ENCODE measurements at regions not wholly inside any gene's neighbourhood (a gene's known extent, or its start where the extent isn't known, plus 50 kb on each side); places are given as distances from the start of the nearest gene placed in this dataset.

GRCh38 chr12:78406828-78407227 lies 457.7 kb upstream of the SYT1 start:
- no peak for TF ChIP-seq EZH2phosphoT487 (IDR thresholded peaks at IDR 0.05; ENCODE audit: borderline replicate concordance, low read length)
- no peak for TF ChIP-seq EZH2 (IDR thresholded peaks at IDR 0.05; ENCODE audit: low read length, unreplicated experiment)
- TF ChIP-seq CTCF (conservative IDR thresholded peaks at IDR 0.05; ENCODE audit: low read depth, low read length) = no peak
- no peak for DNase-seq
- Histone ChIP-seq H4K20me1 (ENCODE audit: low read length) (no peaks in the 10 kb centered on the region), H3K9ac (ENCODE audit: low read length) (no peak overlapping the region), H3K27ac (ENCODE audit: low read length) (peak overlapping the region; percentile 17), H3K36me3 (ENCODE audit: low read depth, low read length) (no peaks in the 10 kb centered on the region), H2AFZ (ENCODE audit: low read length) (peak overlapping the region; percentile 54), H3K4me2 (ENCODE audit: low read length) (peak overlapping the region; percentile 33), H3K4me3 (ENCODE audit: low read length) (no peak overlapping the region), H3K9me3 (ENCODE audit: low read length) (no peaks in the 10 kb centered on the region), H3F3A (ENCODE audit: low read length, unreplicated experiment) (no peaks in the 10 kb centered on the region), H3K9me2 (replicated peaks; ENCODE audit: low read length) (no peaks in the 10 kb centered on the region), H3K79me2 (ENCODE audit: low read length) (no peaks in the 10 kb centered on the region), H3K27me3 (ENCODE audit: low read length) (no peaks in the 10 kb centered on the region), H3K4me1 (ENCODE audit: insufficient read depth, low read length) (peaks cover 39% of the 10 kb centered on the region)
- BruUV-seq (replicated peaks) = no TSS peak
- ChIA-PET POLR2A (ENCODE audit: unreplicated experiment) (no interaction called here), CTCF (interaction anchor here (0.5 kb wide), 1 partner anchor 458 kb away, joined by 7 read pairs; the partner anchor contains the start of gene SYT1)
- intact Hi-C loops (cut with micrococcal nuclease) = loop anchor here (5.0 kb wide), 1 partner anchor 295 kb away; no protein-coding TSS in a partner anchor
- ATAC-seq = peak; percentile 6

- H3K9ac ChIP-seq (ENCODE audit: low read length) = no peak overlapping the region
- no peaks in the 10 kb centered on the region for H3K36me3 ChIP-seq (ENCODE audit: low read depth, low read length)
- H4K20me1 ChIP-seq (ENCODE audit: low read length) = no peaks in the 10 kb centered on the region
- no peaks in the 10 kb centered on the region for H3K79me2 ChIP-seq (ENCODE audit: low read length)
- no peak overlapping the region for H2AFZ ChIP-seq (ENCODE audit: low read length)
- H3K9me2 ChIP-seq (replicated peaks; ENCODE audit: low read length) = no peaks in the 10 kb centered on the region
- no TSS peak for BruUV-seq (replicated peaks)
- no peaks in the 10 kb centered on the region for H3K27me3 ChIP-seq (ENCODE audit: low read length)
- no peak overlapping the region for H3K4me3 ChIP-seq (ENCODE audit: low read length)
- intact Hi-C loops (cut with micrococcal nuclease) = loop anchor here (2.0 to 5.0 kb wide), 2 partner anchors 35 to 295 kb away; no protein-coding TSS in a partner anchor
- peaks cover 35% of the 10 kb centered on the region for H3K4me1 ChIP-seq (ENCODE audit: insufficient read depth, low read length)
- TF ChIP-seq EZH2 (IDR thresholded peaks at IDR 0.05; ENCODE audit: low read length, unreplicated experiment) = no peak
- no peak for TF ChIP-seq EZH2phosphoT487 (IDR thresholded peaks at IDR 0.05; ENCODE audit: borderline replicate concordance, low read length)
- TF ChIP-seq CTCF (conservative IDR thresholded peaks at IDR 0.05; ENCODE audit: low read depth, low read length) = no peak
- peak overlapping the region; percentile 17; the same call in 1 of the 2 replicates for H3K27ac ChIP-seq (ENCODE audit: low read length)
- H3K4me2 ChIP-seq (ENCODE audit: low read length) = peak overlapping the region; percentile 33; the same call in 1 of the 2 replicates
- ATAC-seq (no peak), DNase-seq (no peak)
- H3F3A ChIP-seq (ENCODE audit: low read length, unreplicated experiment) = no peaks in the 10 kb centered on the region
- ChIA-PET POLR2A (ENCODE audit: unreplicated experiment) (no interaction called here), CTCF (no interaction called here)
- no peaks in the 10 kb centered on the region for H3K9me3 ChIP-seq (ENCODE audit: low read length)
These were observed 456.9 kb upstream of the SYT1 start for GRCh38 chr12:78407722-78408121.

GRCh38 chr12:78414071-78414470 lies 450.5 kb upstream of the SYT1 start:
- ChIA-PET POLR2A (ENCODE audit: unreplicated experiment) (no interaction called here), CTCF (no interaction called here)
- Histone ChIP-seq H3K4me1 (ENCODE audit: insufficient read depth, low read length) (peaks cover 5% of the 10 kb centered on the region), H4K20me1 (ENCODE audit: low read length) (no peaks in the 10 kb centered on the region), H2AFZ (ENCODE audit: low read length) (no peak overlapping the region), H3K9me2 (replicated peaks; ENCODE audit: low read length) (no peaks in the 10 kb centered on the region), H3K9ac (ENCODE audit: low read length) (no peak overlapping the region), H3K9me3 (ENCODE audit: low read length) (no peaks in the 10 kb centered on the region), H3K27me3 (ENCODE audit: low read length) (no peaks in the 10 kb centered on the region), H3K4me2 (ENCODE audit: low read length) (no peak overlapping the region), H3F3A (ENCODE audit: low read length, unreplicated experiment) (no peaks in the 10 kb centered on the region), H3K79me2 (ENCODE audit: low read length) (no peaks in the 10 kb centered on the region), H3K4me3 (ENCODE audit: low read length) (no peak overlapping the region), H3K27ac (ENCODE audit: low read length) (no peak overlapping the region), H3K36me3 (ENCODE audit: low read depth, low read length) (no peaks in the 10 kb centered on the region)
- no TSS peak for BruUV-seq (replicated peaks)
- intact Hi-C loops (cut with micrococcal nuclease) = no loop called here
- ATAC-seq (no peak), DNase-seq (no peak)
- TF ChIP-seq EZH2phosphoT487 (IDR thresholded peaks at IDR 0.05; ENCODE audit: borderline replicate concordance, low read length) (no peak), CTCF (conservative IDR thresholded peaks at IDR 0.05; ENCODE audit: low read depth, low read length) (no peak), EZH2 (IDR thresholded peaks at IDR 0.05; ENCODE audit: low read length, unreplicated experiment) (no peak)
